GM18861 (cell line): ENCODE measurements at regions not wholly inside any gene's neighbourhood (a gene's known extent, or its start where the extent isn't known, plus 50 kb on each side); places are given as distances from the start of the nearest gene placed in this dataset.

Experiments
- ATAC-seq: cut with Tn5 transposase; IDR thresholded peaks from one replicate; pipeline ENCODE4 v1.9.1; 2021; ENCODE audit not compliant: unreplicated experiment

GRCh38 chr2:19045151-19045550 lies 313.3 kb downstream of the OSR1 start:
- ATAC-seq: no peak

- no peak for ATAC-seq
Measured at GRCh38 chr2:19043893-19044292, 314.5 kb downstream of the OSR1 start.

GRCh38 chr2:19041434-19042041 lies 316.9 kb downstream of the OSR1 start:
- ATAC-seq: no peak

- no peak for ATAC-seq
Measured at GRCh38 chr2:19038071-19039015, 320.1 kb downstream of the OSR1 start.

DNA sequence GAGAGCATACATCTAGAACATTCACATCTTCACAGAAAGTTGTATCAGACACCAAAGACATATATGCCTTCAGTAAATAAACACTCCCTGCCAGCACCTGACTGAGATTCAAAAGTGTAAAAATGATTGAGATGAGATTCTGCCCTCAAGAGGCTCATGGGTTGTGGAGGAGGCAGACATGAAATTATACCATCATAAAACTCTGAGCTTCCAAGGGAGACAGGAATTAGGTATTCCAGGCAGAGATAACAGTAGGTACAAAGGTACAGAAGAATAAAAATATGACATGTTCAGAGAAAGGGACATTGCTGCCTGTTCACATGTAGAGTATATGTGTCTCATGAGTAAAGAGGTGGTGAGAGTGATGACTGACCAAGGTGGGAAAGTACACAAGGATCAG lies 322.3 kb downstream of the OSR1 start:
- no peak for ATAC-seq

DNA sequence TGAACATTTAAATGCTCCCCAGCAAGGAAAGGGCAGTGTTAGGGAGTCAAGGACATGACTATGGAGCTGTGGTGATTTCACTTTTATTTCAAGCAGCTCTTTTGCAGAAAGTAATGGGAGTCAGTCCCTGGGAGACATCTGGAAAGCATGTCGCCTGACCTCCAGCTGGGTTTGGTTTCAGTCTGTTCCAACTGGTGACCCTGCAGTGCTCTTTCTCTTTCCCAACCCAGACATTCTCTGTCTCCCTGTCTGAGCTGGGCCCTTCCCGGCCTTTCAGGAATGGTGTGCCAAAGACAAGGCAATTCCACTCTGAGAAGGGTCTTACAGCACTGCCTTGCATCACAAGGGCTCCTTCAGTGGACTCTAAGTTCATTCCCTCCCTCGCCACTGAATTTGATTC lies 323.2 kb downstream of the OSR1 start:
- ATAC-seq: no peak

DNA sequence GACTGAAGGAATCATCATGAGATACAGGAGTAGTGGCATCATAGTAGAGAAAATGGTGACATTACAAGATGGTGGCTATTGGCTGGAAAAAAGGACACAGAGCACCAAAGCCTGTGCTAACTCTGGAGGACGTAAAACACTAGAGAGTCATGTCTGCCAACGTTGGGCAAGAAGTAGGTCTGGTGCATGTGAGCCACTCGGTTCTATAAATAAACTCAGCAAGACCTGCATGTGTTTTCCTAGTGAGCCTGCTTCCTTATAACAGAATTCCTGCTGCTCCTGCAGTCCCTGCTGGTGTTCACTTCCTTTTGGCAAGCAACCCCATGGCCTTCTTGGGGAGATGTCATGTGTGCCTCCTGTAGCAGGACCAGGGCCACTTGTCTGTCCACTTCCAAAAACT lies 325.2 kb downstream of the OSR1 start:
- ATAC-seq: no peak

- no peak for ATAC-seq
Measured at GRCh38 chr2:19031642-19032041, 326.8 kb downstream of the OSR1 start.

DNA sequence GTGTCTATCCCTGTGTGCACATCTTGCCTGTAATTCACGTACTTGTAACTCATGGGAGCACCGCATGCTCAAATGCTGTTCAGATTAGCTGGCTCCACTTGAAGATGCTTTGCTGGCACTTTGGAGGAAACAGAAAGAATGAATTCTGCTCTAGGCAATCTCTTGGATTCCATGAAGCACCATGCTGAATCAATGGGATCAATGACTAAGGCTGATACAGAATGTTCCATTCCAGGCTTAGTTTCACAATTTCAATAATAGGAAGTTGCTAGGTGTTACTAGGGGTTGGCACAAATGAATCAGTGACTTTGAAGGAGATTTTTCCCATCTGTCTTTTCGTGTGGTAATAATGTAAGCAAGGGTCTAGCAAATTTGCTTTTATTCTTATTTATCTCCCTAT lies 328.8 kb downstream of the OSR1 start:
- no peak for ATAC-seq

DNA sequence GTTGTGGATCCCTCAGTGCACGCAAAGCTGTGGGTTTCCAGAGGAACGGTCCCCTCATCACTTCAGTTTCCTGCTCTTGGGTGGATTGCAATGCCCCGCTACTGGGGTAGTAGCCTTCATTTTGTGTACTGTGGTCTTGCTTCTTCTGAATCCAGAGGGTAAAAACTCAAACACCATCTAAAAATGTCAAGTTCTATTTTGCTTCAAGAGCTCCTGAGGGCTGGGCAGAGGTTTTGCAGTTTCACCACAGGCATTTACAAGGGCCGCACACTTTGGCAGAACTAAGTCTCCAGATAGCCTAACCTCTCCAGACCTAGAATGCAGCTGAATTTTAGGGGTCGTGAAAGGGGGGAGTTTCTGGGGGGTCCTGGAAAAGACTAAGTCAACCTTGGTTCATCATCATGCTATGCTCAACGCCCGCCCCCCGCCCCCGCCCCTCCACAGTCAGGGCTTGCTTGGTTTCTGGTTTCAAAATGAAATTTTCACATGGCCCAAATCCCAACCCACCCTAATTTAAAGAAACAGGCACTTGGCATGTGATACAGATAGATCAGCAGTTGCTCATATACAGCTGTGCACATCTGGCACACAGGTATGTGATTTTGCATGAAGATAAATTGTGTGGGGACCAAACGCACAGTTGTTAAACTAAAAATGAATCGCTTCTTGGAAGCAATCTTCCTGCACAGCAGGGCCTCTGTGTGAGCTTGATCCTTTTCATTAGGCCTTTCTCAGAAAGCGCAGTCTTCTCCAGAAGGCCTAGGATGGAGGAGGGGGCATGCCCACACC lies 329.6 kb downstream of the OSR1 start:
- no peak for ATAC-seq

- no peak for ATAC-seq
Measured at GRCh38 chr2:19027626-19028025, 330.8 kb downstream of the OSR1 start.

GRCh38 chr2:19026261-19026660 lies 332.2 kb downstream of the OSR1 start:
- no peak for ATAC-seq

GRCh38 chr2:19022334-19022733 lies 336.1 kb downstream of the OSR1 start:
- ATAC-seq: no peak

- no peak for ATAC-seq
Measured at GRCh38 chr2:19021721-19022120, 336.7 kb downstream of the OSR1 start.

DNA sequence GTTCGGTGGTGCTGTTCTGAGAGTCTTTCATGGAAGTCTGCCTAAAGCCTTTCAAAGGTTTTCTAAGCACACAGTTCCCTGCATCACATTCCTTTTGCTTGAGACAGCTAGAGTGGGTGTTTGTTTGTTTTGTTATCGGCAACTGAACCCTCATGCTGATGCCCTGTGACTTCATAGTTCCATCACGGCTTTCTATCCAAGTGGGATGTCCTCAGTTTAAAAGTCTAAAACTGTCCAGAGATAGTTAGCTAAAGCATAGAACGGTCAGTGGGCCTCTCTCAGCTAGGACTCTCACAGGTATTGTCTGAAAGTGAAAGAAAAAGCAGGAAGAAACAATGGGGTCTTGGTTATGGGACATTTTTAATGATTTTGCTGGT lies 337.3 kb downstream of the OSR1 start:
- ATAC-seq: no peak

DNA sequence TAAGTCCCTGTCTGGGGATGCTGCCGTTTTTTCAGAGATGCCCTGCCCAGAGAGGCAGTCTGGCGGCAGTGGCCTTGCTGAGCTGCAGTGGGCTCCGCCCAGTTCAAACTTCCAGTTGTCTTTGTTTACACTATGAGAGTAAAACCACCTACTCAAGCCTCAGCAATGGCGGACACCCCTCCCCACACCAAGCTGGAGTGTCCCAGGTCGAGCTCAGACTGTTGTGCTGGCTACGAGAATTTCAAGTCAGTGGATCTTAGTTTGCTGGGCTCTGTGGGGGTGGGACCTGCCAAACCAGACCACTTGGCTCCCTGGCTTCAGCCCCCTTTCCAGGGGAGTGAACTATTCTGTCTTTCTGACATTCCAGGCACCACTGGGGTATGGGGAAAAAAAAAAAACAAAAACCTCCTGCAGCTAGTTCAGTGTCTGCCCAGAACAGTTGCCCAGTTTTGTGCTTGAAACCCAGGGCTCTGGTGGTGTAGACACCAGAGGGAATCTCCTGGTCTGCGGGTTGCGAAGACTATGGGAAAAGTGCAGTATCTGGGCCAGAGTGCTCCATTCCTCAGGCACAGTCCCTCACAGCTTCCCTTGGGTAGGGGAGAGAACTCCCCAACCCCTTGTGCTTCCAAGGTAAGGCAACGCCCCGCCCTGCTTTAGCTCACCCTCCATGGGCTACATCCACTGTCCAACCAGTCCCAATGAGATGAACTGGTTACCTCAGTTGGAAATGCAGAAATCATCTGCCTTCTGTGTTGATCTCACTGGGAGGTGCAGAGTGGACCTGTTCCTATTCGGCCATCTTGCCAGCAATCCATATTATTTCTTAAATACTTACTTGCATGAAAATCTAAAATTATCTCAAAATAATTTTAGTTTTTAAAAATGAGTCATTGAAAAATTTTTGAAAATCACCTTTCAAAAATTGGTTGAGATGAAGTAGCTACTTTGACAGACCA lies 338.0 kb downstream of the OSR1 start:
- ATAC-seq: no peak

GRCh38 chr2:19009510-19009909 lies 348.9 kb downstream of the OSR1 start:
- ATAC-seq: no peak

DNA sequence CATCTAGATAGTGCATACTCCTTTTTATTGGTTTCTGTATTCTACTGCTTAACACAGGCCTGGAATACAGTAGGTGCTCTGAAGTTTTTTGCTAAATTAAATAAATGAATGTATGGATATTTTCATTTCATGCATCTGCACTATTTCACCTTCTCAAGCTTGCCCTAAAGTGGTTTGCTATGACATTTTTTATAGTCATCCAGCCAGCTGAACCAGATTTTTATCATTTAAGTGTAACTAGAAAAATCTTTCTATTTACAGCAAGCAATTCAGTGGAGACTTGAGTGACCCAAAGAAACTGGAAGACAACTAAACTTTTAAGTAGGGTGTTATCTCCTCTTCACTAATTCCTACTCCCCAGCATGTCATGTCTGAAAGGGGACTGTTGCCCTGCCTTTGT lies 354.9 kb downstream of the OSR1 start:
- ATAC-seq: no peak

DNA sequence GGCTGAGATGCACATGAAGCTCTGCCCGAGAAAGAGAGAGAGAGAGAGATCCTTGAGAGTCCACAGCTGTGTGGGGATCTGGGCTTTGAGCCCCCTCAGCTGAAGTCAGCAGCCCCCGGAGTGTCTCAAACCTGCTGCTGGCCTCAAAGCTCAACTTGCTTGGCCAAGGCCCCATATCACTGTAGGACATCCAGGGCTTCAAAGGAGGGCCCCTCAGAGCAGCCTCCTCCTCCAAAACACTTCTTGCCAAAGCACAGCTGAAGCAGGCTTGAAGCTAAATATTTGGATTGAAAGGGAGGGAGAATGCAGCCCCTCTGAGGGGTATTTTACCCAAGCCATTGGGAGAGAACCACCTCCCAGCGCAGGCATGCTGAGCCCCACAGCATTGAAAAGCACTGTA lies 357.6 kb downstream of the OSR1 start:
- ATAC-seq: no peak

GRCh38 chr2:18999198-18999597 lies 359.2 kb downstream of the OSR1 start:
- no peak for ATAC-seq

GRCh38 chr2:18998491-18998890 lies 359.9 kb downstream of the OSR1 start:
- no peak for ATAC-seq
